T47D (cell line): ENCODE measurements at regions not wholly inside any gene's neighbourhood (a gene's known extent, or its start where the extent isn't known, plus 50 kb on each side); places are given as distances from the start of the nearest gene placed in this dataset.

Source experiments
- DNase-seq, 2 experiments: peaks; one replicate each; pipeline versions ENCODE4 v3.0.0 to v3.0.0-alpha.2; 2011 to 2012; ENCODE audit warnings: low read depth in 1 of 2, low spot score in 1 of 2
- JUND ChIP-seq: IDR thresholded peaks from 2 replicates; pipeline ENCODE4 v1.6.1; 2012; ENCODE audit warnings: low read depth
- in situ Hi-C: cut with HindIII; loops from 2 replicates; pipeline ENCODE4 v1.10.0; 2016; ENCODE audit warnings: low sequenced_read_pairs, low pct_unique_long_range_greater_than_20kb

DNA sequence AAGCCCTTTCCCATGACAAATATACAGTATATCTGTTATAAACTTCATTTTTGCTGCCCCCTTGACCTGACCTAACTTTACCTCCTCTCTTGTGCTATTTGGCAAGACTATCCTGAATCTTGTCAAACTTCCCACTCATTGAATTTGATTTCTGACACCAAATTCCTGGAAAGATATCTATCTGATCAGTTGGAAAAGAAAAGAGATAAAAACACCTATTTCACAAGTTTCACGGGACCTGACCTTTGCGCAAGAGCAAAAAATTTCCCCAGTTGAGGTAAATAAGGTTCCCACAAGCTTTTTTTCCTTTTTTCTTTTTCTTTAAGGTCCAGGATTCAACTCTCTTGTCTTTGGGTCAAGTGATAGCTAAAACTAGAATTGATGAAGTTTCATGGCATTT is 189.2 kb upstream of the LPP start:
- no peak for DNase-seq
- in situ Hi-C loops = no loop called here
- TF ChIP-seq JUND = no peak

DNA sequence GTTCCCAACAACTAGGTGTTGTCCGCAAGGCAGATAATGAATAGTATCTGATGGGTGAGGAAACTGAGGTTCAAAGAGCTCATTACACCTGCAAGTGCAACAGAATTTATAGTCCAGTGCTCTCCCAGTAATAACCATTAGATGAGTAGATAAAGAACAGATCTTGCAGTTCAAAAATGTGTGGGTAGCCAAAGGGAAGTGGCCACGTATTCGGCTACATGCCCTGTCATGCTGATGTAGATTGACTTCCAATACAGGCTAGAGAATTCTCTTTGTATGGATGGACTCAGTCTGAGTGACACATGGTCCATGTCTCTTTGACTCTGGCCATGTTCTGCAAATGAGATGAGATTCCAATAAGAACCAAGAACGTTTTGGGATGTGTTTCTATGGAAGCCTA is 187.9 kb upstream of the LPP start:
- no peak for DNase-seq
- in situ Hi-C loops = no loop called here

DNA sequence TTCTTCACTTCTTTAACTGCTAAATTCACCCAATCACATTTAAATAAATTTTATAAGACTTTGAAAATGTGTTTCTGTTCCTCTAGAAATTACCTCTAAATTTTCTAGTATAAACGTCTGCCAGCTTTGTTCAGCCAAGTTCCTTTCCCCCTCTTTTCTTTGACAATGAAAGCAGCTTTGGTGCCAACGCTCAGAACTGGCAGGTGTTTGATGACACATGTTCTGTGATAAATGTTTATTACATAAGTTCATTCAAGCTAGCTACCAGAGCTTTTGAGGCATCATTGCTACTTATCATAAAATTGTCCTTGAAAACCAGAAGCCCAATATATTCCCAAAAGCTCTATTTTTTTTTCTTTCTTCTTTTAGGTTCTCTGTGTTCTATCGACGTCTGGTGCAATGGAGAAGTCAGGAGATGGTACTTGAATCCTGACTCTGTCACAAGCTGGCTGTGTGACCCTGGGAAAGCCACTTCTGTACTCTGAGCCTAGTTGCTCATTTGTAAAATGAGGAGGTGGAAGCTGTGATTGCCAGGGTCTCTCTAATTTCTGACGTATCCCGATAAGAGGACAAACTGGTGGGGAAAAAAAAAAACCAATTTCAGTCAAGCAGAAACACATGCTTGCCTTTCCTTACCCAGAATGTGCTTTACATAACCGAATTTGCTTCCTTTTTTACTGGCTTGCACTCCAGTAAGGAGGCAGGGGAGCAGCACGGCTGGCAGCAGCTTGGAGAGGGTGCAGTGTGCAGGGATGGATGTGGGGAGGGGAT is 187.1 kb upstream of the LPP start:
- no peak for DNase-seq
- no peak for TF ChIP-seq JUND
- in situ Hi-C loops = no loop called here

More for the DNA sequence above, 187.9 kb upstream of the LPP start:
- TF ChIP-seq JUND = no peak

- in situ Hi-C loops = no loop called here
- DNase-seq = no peak
- no peak for TF ChIP-seq JUND
These were observed 186.0 kb upstream of the LPP start for GRCh38 chr3:187967993-187968392.

GRCh38 chr3:187968883-187969580 is 184.9 kb upstream of the LPP start:
- TF ChIP-seq JUND = no peak; the same call in 1 of the 2 replicates
- in situ Hi-C loops = no loop called here
- DNase-seq = peak in 1 of 2 experiments; percentile 31

GRCh38 chr3:187969581-187969950 is 184.4 kb upstream of the LPP start:
- TF ChIP-seq JUND = no peak
- in situ Hi-C loops = no loop called here
- DNase-seq = no peak

DNA sequence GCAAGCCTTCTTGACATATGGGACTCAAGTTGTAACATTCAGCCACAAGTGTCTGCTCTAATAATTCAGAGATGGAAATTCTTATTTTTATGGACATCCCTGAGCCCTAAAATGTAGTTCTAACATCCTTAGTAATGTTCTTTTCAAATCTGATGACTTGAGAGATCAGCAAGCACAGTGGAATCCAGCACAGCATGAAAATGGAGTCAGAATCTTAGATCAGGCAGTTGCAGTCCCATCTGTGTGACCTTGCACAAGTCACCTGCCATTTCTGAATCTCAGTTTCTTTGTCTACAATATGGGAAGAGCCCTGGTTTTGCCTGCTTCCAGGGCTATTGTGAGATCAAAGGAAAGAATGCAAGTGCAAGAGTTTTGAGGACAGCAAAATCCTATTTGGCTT is 183.9 kb upstream of the LPP start:
- TF ChIP-seq JUND = no peak
- no peak for DNase-seq
- in situ Hi-C loops = no loop called here

DNA sequence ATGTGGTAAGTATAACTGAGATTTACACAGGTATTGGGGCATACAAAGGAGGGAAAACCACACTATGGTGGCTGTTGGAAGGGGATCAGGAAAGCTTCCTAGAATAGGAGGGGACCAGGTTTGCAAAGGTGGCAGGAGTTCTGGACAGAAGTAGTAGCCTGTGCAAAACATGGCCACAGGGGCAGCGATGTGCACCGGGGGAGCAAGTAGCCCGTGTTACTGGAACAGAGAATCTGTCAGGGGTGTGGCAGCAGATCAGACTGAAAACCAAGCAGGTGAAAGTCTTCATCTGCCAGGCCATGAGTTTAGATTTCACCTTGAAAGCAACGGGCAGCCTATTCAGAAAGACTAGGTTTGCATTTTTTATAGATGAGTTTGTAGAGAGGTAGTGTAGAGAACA is 182.3 kb upstream of the LPP start:
- in situ Hi-C loops = no loop called here
- no peak for TF ChIP-seq JUND

DNA sequence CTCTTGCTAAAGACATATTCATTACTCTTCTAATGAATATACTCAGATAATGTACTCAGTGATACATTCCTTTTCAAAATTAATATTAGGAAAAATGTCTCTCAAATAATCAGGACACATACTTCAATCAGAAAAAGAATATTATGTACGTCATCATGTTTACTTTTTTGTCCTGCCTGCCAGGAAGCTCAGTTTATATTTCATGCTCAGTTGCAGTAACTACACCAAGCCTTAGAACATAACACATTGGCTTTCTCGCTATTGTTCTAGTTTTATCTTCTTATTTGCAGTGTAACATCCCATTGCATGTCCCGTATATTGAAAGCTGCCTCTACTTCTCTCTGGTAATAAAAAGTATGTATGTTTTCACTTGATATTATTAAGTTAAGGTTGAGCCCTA is 181.5 kb upstream of the LPP start:
- in situ Hi-C loops = no loop called here
- TF ChIP-seq JUND = no peak
- no peak for DNase-seq

More for the DNA sequence above, 182.3 kb upstream of the LPP start:
- DNase-seq = no peak

DNA sequence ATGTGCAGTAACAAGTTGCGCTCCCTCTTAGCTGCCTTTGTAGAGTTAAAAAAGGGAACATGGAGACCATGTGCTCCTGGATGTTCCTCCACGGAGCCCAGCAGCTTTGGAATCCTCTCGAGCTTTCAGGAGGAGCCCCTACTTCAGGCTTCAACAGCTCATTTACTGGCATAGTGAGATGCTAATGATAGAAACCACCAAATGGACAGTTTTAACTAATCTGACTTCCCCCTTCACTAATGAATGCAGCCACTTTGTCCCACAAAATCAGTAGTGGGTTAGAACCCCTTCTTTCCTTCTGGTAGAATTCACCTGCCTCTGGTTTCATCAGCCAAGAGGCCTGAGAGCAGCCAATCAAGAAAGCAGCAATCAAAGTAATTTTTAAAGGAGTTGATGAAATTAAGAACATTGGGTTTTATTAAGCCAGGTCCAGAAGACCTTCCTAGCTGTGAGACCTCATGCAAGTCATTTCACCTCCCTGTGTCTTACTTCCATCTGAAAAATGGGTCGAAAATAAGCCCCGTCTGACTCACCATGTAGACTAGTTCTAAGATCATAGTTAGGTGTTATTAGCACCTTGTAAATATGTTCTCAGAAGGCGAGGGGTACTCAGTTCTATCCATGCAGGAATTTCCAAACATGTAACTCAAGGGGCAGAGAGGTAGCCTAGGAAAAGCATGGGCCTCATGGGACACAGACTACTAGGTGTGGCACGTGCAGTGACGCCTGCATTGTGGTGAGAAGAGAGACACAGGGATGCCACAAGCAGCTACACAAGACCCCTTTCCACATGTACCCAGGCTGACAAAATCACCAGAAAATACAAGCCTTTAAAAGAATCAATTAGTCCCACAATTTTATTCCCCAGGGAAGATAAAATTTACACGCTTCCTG is 179.7 kb upstream of the LPP start:
- no peak for DNase-seq
- in situ Hi-C loops = no loop called here
- no peak for TF ChIP-seq JUND

DNA sequence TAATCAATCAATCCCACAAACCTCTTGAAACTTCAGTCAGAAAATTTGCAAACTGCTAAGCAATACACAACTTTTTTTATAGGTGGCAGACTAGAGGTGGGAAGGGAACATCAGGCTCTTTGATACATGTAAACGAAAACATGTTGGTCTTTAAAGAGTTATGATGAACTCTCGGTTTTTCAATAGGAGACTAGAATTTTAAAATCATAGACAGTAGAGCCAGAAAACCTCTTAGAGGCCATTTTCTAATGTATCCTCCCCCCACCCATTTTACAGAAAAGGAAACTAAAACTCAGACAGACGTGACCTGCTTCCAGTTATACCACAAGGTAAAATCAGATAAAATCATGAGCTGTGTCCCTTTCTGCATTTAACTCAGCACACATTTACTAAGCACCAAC is 179.1 kb upstream of the LPP start:
- in situ Hi-C loops = no loop called here
- DNase-seq = peak in 1 of 2 experiments; percentile 57
- TF ChIP-seq JUND = no peak

- DNase-seq = peak in 1 of 2 experiments; percentile 43
- TF ChIP-seq JUND = no peak
- in situ Hi-C loops = no loop called here
These were observed 178.2 kb upstream of the LPP start for GRCh38 chr3:187975561-187976364.
